GM11168 (cell line): ENCODE measurements at regions not wholly inside any gene's neighbourhood (a gene's known extent, or its start where the extent isn't known, plus 50 kb on each side); places are given as distances from the start of the nearest gene placed in this dataset.
"Not testable (repeated sequence)": the region's sequence is repeated elsewhere in the genome, so short reads cannot be mapped to it uniquely, and the experiment has no call there.

ENCODE experiments used
- in situ Hi-C: fragments of 300-500 bp; cut with MboI; formaldehyde crosslinking; loops from one replicate; pipeline ENCODE4 v1.12.0; 2022; ENCODE audit warnings: low sequenced_read_pairs; ENCODE audit not compliant: unreplicated experiment

DNA sequence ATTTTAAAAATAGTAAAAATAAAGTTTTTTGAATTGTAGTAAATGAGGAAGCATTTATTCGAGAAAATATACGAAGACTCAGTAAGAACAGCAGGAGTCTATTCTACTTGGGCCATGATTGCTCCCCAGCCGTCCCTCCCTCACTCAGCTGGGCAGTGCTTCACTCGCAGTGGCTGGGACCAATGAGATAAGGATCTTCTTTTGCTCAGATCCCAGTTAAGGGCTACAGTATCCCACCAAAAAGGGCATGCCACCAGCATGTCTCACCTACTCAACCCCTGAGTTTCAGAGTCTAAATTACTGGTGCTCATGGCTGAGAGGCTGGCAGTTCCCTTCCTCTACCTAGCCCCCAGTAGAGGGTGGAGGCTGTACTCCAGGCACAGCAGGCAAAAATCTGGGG, 455.7 kb upstream of the PFKP start:
- in situ Hi-C loops: no loop called here

DNA sequence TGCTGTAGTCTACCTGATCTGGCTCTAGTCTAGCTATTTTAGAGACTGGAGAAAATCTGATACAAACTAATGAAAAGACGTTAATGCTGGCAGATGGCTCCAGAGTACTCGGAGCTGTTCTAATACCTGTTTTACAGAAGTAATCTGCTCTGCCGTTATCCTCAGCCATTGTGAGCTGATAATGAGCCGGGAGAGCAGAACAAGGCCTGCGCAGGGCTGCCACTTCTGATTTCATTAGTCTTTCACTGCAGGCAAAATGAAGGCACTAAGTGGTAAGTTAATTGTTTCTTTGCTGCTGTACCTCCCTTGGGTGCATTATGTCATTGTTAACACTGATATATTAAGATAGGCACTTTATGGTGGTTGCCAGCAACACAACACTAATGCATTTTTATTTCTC, 456.4 kb upstream of the PFKP start:
- in situ Hi-C loops: no loop called here

DNA sequence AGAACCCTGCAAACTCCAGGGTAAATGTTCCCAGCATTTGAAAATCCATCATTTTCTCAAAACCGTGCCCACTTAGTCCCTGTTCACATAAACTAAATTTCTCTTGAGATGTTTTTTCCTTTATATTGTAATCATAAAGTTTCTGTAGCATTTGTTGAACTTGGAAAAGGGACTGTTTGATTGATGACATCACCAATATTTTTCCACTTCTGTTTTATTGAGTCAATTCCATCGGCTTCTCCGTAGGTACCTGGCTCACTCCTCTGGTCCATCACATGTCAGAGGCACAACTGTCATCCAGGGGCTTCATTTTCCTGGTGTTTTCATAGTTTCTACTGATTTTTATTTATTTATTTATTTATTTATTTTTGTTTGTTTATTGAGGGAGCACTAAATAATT, 462.5 kb upstream of the PFKP start:
- in situ Hi-C loops: no loop called here

DNA sequence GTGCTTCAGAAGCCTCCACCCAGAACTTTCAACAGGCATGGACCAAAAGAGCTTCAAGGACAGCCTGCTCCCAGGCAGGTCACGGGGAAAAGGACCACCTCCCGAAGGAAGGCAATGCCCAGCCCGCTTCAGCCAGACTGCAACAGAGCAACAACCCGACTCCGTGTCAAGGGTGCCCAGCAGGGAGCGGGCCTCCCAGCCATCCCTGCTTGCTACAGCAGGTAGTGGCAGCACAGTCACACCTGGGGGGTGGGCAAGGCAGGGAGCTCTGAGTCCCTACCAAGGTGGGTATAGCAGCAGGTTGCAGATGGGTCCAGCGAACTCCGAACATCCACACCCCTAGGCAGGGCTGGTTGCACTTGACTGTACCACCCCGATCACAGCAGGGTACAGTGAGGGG, 467.8 kb upstream of the PFKP start:
- in situ Hi-C loops: no loop called here

DNA sequence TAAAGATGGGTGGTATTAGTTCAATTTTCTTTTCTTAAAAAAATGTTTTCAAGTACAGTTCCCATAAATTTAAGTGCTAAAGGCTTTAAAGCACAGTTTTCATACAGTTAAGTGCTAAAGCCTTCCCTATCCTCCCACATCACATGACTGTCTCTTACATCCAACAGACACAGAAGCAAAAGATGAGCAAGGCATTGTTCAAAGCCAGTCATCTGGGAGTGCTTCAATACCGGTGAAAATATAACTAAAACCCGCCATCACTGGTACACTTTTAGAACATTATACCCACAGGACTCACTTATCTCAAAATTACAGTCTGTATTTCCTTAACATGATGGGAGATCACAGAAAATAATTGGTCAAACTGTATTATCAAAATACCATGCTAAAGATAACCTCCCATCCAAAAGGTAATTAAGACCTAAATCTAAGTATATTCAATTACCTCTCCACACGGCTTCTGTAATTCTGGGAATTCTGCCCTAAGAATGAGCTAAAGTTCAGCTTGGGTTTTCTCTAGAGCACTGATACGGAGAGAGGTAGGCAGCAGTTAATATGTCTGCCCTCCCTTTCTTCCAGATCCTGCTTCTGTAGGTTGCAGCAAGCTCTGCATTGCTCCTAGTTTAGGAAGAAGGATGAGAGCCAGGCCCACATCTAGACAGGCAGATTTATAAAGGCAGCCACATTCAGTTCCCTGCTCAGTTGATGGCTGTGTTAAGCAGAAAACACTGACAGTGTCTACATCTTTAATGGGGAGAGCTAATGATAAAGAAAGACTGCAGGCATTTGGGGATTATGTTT, 474.8 kb upstream of the PFKP start:
- in situ Hi-C loops: no loop called here

DNA sequence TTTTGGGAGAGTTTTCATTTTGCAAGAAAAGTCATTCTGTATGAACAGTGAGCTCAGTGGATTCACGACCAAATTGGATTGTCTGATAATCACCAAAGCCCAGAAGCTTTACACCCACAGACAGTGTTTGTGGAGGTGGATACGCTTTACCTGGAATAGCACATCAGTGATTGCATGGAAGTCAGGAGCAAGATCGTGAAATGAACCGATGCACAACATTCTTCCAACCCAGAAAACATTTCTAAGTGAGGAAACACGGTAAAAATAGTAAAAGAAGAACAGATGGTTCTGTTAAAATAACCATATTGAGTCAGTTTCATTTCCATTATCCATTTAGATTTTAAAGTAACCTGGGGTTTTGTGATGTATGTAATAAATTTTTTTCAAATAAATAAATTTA, 478.2 kb upstream of the PFKP start:
- in situ Hi-C loops: no loop called here

DNA sequence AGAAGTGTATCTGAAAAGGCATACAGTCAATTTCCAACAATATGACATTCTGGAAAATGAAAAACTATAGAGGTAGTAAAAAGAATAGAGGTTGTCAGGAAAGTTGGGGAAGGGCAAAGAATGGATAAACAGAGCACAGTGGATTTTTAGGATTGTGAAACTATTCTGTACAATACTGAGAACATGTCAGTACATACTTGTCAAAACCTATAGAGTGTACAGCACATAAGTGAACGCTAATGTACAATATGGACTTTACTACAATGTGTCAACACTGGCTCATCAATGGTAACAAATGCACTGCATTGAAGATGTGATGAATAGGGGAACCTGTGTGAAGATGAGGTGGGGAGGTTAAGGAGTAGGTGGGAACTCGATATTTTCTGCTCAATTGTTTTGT, 483.0 kb upstream of the PFKP start:
- in situ Hi-C loops: no loop called here

DNA sequence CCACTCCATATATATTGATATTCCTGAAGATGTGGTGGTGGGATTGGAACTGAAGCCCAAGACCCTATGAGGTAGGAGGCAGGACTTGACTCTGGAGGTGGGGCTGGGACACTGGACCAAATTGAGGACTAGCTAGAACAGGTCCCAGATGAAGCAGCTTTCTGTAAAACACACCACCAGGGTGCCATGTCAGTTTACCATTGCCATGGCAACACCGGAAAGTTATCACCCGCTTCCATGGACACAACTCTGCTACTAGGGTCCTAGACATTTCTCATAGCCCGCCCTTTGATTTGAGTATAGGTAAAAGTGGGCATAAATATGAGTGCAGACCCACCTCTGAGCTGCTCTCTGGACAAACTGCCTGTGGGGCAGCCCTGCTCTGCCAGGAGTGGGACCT, 490.5 kb upstream of the PFKP start:
- in situ Hi-C loops: no loop called here

DNA sequence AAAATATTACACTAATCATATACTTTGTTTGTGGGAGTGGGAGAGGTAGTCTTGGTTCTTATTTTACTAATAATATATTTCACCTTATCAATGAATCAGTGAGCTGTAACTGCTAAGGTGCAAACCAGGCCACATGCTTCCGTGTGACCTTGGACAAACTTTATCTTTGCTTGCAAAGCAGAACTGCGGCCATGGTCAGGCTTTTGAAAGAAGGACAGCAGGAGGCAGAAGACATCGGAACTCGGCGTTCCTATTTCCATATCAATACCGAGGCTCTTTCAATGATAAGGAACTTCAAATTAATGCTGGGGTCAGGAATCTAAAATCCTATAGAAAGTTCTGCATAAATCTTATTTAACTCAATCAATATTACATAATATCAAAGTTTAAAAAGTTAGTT, 491.9 kb upstream of the PFKP start:
- in situ Hi-C loops: no loop called here

DNA sequence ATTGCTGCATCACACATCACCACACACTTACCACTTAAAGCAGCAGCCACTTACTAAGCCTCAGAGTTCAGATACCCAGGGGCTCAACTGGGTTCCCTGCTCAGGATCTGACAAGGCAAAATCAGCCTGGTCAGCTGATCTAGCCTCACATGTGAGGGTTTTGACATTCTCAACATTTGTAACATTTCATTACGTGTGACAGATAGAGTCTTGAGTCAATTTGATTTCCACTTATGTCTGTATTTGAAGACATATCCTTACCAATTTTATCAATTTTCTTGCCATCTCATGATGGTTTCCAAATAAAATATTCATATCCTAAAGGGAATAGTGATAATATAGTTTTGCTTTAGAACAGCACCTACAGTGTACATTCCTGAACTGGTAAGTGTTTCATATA, 494.7 kb upstream of the PFKP start:
- in situ Hi-C loops: no loop called here

DNA sequence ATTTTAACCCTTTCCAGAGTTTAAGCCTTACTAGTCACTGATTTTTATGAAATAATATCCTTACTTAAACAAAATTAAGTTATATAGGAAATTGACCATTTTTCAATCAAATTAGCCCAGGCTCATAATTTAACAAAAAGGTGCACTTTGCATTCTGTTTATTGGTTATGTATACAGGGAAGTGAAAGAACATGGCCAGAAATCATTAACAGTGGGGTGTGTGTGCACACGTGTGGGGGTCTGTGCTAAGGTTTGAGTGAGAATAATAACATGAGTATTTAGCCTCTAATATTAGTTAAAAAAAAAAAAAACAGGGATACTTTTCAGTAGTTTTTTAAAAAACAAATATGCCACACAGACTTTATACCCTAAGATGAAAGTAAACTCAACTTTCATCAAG, 510.5 kb upstream of the PFKP start:
- in situ Hi-C loops: no loop called here

DNA sequence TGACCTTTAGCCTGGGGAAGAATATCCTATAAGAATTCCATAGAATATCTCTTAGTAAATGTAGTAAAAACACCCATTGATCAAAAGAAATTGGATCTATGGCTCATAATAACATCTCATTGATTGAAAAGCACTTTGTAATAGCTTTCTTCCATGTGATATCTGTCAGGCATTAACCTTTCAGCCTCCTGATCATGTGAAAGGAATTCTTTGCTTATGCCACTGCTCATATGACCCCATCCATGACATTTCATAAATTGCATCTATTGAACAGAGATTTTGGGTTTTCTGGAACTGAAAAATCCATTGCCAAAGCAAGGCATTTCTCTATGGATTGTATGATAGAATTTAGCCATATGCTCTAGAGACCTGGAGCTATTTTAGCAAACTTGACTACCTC, 519.3 kb upstream of the PFKP start:
- in situ Hi-C loops: no loop called here

DNA sequence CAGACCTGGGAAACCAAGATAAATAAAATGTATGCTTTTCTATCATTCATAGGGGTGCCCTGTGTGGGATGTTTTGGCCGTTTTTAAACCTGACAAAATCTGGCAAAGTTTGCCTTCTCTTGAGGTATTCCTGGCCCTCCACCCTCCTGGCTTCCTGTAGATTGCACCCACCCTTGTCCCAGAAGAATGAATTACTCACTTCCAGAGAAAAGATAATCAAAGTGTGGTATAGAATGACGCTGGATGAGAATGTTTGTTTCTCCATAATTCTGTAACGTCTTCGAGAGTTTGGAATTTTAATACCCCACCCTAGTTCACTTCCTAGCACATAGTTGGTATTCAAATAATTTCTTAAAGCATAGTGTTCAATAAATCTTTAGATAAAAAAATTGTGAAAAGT, 519.7 kb upstream of the PFKP start:
- in situ Hi-C loops: no loop called here

DNA sequence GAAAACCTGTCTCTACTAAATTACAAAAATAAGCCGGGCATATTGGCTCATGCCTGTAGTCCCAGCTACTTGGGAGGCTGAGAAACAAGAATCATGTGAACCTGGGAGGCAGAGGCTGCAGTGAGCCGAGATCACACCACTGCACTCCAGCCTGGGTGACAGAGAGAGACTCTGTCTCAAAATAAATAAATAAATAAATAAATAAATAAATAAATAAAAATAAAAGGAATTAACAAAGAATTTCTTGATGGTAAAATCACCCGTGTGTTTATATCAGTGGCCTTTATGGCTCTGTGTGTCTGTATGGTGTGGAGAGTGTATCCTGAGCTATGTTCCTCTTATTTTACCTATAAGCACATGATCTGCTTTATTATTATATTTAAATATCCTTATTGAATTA, 520.5 kb upstream of the PFKP start:
- in situ Hi-C loops: not testable (repeated sequence)

DNA sequence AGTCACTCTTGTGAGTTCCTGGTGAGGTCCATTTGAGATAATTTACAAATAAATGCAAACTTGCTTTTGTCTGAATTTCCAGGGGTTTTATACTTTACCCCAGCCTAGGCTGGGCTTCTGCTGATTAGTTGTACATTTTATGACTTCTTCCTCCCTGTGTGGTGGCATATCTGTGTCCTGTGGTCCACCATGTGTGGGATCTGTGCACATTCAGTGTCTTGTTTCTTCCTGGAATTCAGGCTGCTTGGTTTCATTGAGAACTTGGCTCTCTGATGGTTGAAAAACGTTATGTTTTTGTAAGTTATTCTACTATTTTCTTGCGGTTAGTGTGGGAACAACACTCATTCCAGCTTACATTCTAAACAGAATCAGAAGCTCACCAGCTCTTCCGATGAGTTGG, 523.4 kb upstream of the PFKP start:
- in situ Hi-C loops: no loop called here

DNA sequence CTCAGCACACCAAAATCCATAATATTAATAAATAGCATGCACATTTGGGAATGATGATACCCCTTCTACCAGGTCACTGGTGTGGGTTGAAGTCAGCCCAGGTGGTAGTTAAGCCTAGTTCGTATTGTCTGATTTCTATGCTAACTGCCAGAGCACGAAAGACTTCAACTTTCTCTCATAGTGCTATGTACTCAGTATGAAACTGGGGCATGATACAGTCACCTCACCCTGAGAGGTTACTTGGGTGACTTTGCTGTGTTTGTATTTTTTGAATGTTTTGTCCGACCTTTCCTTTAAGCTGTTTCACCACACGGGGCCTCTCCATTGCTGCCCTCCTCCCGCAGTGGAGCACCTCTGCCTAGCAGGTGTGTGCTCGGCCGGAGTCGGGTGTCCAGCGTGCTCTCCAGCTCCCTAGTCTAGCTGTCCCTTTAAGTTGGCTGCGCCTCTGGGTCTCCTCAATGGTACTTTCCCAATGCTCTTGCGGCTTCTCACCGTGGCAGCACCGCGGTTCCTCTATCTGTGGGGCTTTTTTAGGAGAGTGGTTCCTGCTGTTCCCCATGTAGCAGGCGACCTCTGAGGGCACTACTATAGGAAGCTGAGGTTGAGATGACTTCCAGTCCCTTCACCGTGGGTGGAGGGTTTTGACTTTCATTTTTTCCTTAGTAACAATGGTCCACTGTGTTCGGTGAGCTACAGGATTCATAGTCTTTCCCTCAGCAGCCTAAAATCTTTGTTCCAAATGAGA, 524.0 kb upstream of the PFKP start:
- in situ Hi-C loops: no loop called here

DNA sequence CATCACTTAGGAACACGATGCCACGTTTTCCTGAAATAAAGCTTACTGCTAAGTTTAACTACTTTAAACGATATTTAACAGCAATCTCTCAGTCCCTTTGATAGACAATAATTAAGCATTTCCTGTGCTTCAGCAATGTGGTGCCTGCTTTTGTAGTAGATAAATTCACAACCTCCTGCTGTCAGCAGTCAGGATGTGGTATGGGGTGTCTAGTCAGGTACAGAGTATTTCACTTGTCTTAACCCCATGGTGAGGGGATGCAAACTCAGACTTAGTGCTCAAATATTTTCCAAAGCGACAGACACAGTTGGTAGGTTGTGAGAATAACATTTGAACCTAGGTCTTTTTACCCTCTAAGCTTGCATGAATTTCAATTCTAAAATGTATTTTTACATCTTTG, 526.2 kb upstream of the PFKP start:
- in situ Hi-C loops: no loop called here

DNA sequence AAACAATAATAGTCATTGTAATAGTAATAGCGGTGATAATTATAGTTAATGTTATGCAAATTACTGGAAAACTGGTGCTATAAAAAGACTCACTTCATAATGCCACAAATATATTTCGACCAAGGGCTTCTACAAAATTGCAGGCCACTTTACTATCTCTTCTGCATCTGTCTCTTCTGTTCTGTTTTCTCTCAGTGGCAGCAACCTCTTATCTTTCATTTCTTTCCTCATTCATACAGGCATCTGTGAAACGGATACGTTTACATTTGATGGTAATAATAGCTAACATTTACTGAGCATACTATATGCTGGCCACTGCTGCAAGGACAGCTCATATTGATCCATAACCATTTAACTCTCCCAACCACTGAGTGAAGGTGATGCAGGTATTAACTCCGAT, 537.4 kb upstream of the PFKP start:
- in situ Hi-C loops: no loop called here

DNA sequence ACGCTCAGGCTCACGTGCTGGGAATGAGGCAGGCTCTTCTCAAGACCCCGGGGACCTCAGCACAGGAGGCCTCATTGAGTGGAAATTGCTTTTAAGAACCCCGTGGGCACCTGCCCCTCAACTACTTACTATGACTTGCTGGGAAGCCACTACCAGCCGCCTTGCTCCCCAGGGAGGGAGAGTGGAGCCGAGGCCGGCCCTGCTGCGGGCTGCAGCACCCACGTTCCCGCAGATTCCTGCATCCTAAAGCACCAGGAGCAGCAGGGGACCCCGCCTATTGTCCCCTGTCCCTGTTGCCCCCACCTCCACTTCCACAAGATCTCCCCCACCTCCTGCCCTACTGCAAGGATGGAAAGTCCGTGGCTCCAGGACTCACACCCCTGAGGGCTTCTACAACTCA, 541.6 kb upstream of the PFKP start:
- in situ Hi-C loops: no loop called here

DNA sequence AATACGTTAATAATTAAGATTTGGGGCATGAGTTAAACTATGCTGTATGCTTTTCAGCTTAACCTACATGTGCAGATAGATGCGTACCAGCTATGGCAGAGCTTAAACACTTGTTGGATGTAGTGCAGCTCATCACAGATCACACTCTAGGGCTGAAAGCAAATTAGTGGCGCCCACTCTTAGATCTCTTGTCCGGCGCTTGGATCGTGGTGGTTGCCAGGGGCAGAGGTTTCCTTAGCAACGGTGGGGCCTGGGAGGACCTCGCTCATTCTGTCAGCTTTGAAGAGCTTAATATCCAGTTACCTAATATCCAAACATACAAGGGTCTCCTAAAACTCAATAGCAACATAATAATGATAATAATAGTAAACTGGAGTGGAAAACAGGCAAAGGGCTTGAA, 548.2 kb upstream of the PFKP start:
- in situ Hi-C loops: no loop called here

DNA sequence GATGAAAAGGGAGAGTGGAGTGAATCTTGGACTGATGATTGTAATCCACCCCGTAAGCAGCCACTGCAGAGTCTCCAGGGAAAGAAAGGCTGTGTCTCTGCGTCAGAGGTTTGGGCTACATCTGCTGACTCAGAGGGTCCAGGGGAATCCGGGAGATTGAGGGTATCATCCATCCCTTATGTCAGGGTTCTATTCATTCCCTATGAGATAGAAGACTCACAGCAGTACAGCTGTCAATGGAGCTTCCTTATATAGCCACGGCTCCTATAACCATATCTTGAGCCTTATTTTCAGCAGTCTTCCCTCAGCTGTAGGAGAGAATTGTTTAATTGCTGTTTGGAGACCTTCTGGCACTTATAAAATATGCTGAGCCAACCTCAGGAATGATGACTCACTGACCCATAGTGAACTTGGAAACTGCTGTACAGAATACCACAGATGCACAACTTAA, 558.2 kb upstream of the PFKP start:
- in situ Hi-C loops: no loop called here

DNA sequence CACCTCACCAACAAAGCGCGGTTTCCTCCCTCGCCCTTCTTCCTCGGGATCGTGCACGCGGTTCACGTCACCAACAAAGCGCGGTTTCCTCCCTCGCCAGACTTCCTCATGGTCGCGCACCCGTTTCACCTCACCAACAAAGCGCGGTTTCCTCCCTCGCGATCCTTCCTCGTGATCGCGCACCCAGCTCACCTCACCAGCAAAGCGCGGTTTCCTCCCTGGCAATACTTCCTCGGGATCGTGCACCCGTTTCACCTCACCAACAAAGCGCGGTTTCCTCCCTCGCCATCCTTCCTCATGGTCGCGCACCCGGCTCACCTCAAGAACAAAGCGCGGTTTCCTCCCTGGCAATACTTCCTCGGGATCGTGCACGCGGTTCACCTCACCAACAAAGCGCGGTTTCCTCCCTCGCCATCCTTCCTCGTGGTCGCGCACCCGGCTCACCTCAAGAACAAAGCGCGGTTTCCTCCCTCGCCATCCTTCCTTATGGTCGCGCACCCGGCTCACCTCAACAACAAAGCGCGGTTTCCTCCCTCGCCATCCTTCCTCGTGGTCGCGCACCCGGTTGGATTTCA, 565.9 kb upstream of the PFKP start:
- in situ Hi-C loops: not testable (repeated sequence)
